ENCODE measurements at regions not wholly inside any gene's neighbourhood (a gene's known extent, or its start where the extent isn't known, plus 50 kb on each side); places are given as distances from the start of the nearest gene placed in this dataset.

DNA sequence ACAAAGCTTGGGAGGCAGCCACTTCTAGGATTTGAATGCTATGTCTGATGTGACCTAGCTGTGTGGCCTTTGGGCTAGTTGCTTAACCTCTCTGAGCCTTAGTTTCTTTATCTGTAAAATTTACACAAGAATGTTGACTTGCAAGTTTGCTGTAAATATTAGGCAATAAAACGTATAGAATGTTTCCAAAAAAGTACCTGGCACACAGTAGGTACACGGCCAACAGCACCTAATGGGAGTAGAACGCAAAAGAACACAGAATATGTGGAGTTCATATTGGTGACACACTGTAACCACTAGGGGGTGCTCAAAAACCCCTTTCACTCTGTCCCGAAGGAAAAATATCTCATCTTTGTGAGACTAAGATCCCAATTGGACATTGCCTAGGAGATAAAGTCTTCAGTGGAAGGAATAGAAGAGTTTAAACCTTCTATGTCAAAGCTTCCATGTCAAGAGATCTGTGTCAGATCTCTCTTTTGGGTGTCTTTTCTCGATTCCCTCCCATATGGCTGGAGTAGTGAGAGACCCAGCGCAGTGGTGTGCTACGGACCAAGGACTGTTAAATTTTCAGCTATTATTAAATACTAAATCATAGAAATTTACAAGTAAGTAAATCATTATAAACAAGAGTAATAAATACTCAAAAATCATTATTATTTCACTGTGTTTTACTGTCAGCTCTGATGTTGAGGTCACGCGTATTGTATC, 145.4 kb upstream of the RAD23B start:
- peak; percentile 19 to 49 for DNase-seq
- no peak for TF ChIP-seq GATA1 (IDR thresholded peaks at IDR 0.05; ENCODE audit: low read depth, low read length)
- no peak for TF ChIP-seq POLR2A (IDR thresholded peaks at IDR 0.05; ENCODE audit: low read length)

DNA sequence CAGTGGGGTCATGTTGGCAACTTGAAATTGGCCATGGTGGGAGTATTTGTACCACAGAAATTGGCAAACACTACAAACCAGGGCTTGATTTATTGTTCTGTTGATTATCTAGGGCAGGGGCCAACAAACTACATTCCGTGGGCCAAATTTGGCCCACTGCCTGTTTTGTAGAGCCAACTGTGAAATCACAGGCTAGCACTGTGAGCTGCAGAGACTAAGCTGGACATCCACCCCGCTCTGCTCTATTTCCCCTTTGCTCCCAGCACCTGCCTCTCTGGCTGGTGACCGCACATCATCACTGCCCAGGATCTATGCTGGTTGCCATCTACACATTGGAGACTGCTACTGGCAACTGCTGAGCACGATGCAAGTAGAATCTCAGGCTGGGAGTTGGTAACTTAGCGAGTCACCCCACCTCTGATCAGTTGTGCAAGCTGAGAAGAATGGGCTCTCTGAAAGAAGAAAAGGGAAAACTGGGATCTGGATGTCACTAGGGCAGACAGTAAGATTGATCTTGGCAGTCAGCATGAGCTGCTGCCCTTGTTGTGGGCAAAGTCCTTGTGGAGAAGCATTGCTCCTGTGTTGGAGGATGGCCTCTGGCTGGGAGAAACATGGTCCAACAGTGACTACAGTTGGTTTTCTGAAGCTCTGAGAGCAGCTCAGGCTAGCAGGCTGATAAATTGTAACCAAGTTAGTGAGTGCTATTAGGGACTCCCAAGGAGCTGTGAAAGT, 144.7 kb upstream of the RAD23B start:
- DNase-seq = no peak
- no peak for TF ChIP-seq GATA1 (IDR thresholded peaks at IDR 0.05; ENCODE audit: low read depth, low read length)
- no peak for TF ChIP-seq POLR2A (IDR thresholded peaks at IDR 0.05; ENCODE audit: low read length)

DNA sequence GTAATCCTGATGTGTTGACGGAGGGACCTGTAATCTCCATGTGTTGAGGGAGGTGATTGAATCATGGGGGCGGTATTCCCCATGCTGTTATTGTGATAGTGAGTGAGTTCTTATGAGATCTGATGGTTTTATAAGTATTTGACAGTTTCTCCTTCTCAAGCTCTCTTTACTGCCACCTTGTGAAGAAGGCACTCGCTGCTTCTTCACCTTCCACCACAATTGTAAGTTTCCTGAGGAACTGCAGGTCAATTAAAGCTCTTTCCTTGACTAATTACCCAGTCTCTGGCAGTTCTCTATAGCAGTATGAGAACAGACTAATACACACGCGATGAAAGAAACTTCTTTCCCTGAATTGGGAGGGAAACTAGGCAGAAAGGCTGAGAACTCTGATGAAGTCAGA, 141.1 kb upstream of the RAD23B start:
- TF ChIP-seq GATA1 (IDR thresholded peaks at IDR 0.05; ENCODE audit: low read depth, low read length) = no peak
- TF ChIP-seq POLR2A (IDR thresholded peaks at IDR 0.05; ENCODE audit: low read length) = no peak
- DNase-seq = no peak

DNA sequence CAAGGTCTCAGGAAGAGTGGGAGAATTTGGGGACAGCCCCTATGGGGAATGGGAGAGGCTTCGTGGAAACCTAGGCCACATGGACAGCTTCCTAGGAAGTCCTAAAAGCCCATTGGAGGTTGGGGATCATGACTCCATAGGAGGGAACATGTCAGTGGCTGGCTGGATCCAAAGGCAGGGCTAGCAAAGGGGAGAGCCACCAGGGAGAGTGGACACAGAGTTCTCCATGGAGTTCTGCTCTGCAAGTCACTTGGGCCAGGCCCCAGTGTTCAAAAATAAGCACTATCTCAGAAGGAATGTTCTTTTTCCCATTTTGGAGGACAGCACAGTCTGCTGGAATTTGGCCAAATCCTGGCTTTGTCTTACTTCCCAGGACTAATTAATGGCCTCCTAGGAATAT, 140.6 kb upstream of the RAD23B start:
- TF ChIP-seq POLR2A (IDR thresholded peaks at IDR 0.05; ENCODE audit: low read length) (no peak), GATA1 (IDR thresholded peaks at IDR 0.05; ENCODE audit: low read depth, low read length) (no peak)
- DNase-seq = no peak

DNA sequence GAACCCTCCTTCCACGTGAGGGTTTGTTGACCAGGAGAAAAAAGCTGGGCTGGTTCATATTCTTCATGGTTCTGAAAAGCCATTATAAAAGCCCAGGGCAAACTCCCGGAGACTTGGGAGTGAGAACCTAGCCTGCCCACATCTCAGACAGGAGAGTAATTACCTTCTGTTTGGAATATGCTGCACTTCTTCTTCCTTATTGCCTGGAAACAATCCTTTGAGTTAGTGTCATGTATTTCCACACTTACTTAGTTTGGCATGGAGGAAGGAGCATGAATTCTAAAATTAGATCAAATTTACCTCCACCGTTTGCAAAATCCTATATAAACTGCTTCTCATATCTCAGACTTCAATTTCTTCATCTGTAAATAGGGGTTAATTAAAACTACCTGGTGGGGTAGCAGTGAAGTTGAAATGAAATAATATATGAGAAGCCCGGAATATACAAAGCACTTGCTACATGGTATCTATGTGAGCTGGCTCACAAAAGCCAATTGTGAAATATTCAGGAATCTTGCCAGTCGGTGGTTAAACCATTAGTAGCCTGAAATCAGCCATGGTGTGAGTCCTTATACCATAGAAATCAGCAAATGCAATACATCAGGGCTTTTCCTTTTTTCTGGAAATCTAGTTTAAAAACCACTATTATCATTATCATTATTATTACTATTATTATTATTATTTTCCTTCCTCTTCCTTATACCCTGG, 140.0 kb upstream of the RAD23B start:
- DNase-seq = no peak
- TF ChIP-seq GATA1 (IDR thresholded peaks at IDR 0.05; ENCODE audit: low read depth, low read length) (no peak), POLR2A (IDR thresholded peaks at IDR 0.05; ENCODE audit: low read length) (no peak)

DNA sequence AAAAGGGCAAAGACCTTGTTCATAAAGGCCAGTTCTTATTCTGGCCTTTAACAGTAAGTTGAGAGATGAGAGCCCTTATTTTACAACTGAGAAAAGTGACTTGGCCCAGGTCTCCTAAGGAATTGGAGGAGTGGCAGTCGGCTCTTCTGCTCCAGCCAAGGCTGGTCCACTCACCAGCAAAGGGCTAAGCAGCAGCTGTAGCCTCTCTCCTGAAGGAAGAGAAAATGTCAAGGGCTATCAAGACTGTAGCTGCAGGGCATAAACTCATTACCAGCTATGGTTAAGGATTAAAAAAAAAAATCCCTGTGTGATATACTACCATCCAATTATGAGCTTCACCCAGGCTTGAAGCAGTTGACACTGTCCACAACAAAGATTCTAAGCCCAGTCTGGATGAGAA, 138.6 kb upstream of the RAD23B start:
- no peak for DNase-seq
- no peak for TF ChIP-seq POLR2A (IDR thresholded peaks at IDR 0.05; ENCODE audit: low read length)
- TF ChIP-seq GATA1 (IDR thresholded peaks at IDR 0.05; ENCODE audit: low read depth, low read length) = no peak

DNA sequence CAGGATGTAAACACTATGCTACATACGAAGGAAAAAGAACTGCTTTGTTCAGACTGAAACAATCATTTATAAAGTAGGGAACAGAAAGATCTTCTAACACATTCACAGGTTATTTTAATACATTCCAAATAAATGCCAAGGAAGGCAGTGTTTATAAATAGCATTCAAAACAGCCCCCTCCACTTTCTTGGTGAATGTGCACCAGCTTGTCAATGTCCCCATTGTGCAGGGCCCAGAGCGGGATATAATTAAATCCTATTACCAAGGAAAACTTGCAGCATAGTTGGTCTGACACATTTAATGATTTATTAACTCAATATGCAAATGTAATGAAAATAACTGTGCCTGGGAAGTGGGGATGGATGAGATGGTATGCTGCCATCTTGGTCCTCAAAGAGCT, 135.9 kb upstream of the RAD23B start:
- no peak for DNase-seq
- TF ChIP-seq POLR2A (IDR thresholded peaks at IDR 0.05; ENCODE audit: low read length) (no peak), GATA1 (IDR thresholded peaks at IDR 0.05; ENCODE audit: low read depth, low read length) (no peak)

DNA sequence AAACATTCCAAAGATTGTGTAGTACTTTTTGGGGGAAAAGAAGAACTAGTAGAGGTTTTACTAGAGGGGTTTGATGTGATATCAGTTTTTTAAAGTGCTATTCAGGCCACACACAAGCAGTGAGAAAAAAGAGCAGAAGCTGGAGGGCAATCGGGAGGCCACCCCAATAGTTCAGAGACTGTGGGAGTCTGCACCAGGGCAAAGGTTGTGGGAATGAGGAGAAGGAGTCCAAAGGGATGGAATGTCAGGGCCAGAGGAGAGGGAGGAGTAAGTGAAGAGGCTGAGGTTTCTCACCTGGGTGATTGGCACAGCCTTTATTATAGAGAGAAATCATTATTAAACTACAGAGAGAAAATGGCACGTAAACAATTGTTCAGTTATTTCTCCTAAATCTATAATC, 134.9 kb upstream of the RAD23B start:
- TF ChIP-seq POLR2A (IDR thresholded peaks at IDR 0.05; ENCODE audit: low read length) (no peak), GATA1 (IDR thresholded peaks at IDR 0.05; ENCODE audit: low read depth, low read length) (no peak)
- DNase-seq = no peak

DNA sequence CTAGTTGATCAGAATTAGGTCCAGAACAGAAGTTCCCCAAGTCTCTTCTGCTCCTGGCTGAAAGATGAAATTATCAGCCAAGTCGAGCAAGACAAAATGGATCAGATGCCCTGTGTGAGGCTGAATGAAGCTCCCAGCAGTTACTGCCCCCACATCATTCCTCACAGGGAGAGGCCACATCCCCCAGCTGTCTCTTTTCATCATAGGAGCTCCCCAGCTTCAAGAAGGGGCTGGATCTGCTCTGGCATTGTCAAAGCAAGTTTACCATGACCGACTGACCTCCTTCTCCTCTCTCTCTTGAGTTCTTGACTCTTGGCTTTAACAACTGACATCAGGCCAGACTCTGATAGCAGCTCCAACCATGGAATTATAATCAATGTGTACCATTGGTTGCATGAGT, 133.3 kb upstream of the RAD23B start:
- DNase-seq = no peak
- TF ChIP-seq POLR2A (IDR thresholded peaks at IDR 0.05; ENCODE audit: low read length) (no peak), GATA1 (IDR thresholded peaks at IDR 0.05; ENCODE audit: low read depth, low read length) (no peak)

DNA sequence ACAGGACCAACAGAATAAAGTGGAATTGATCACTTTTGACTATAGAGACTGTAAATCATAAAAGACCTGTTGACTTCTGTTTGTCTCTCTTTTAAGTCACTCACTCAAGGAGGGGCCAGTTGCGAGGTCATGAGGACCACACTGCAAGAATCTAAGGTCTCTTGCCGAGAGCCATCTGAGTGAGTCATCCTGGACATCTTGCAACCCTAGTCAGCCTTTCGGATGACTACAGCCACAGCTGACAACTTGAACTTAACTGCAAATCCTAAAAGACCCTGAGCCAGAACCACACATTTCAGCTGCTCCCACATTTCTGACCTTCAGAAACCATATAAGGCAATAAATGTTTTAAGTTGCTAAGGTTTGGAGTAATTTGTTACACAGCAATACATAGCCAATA, 129.7 kb upstream of the RAD23B start:
- TF ChIP-seq POLR2A (IDR thresholded peaks at IDR 0.05; ENCODE audit: low read length) (no peak), GATA1 (IDR thresholded peaks at IDR 0.05; ENCODE audit: low read depth, low read length) (no peak)
- DNase-seq = no peak

DNA sequence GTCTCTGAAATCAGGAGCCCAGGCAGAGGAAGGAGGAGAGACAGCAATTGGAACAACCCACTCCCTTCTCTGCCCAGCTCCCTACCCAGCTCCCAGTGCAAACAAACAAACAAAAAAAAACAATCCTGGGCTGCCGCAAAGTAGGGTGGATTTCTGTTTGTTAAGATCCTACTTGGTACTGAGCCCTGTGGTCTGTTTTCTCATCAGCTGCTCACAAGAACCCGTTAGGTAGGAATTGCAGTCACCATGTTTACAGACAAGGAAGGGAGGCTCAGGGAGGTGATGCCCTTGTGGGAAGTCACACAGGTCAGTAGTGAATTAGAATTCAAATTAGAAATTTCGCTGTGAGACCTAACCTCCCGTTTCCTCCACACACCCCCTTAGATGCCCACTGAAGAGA, 128.8 kb upstream of the RAD23B start:
- TF ChIP-seq POLR2A (IDR thresholded peaks at IDR 0.05; ENCODE audit: low read length) (no peak), GATA1 (IDR thresholded peaks at IDR 0.05; ENCODE audit: low read depth, low read length) (no peak)
- DNase-seq = no peak

DNA sequence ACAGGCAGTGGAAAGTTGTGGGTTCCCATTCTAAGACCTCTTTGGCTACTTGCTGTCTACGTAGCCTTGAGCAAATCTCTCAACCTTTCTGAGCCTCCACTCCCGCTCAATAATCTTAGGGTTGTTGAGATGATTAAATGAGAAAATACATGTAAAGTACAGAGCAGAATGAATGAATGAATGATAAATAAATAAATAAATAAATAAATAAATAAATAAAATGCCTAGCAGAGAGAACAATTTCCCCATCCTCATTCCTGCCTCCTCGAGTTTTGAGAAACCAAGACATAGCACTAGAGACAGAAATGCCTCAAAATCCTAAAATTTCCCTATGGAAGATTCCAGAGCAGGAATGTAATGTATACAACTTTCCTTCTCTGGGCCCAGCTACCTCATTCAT, 128.3 kb upstream of the RAD23B start:
- DNase-seq = no peak
- TF ChIP-seq POLR2A (IDR thresholded peaks at IDR 0.05; ENCODE audit: low read length) (no peak), GATA1 (IDR thresholded peaks at IDR 0.05; ENCODE audit: low read depth, low read length) (no peak)

DNA sequence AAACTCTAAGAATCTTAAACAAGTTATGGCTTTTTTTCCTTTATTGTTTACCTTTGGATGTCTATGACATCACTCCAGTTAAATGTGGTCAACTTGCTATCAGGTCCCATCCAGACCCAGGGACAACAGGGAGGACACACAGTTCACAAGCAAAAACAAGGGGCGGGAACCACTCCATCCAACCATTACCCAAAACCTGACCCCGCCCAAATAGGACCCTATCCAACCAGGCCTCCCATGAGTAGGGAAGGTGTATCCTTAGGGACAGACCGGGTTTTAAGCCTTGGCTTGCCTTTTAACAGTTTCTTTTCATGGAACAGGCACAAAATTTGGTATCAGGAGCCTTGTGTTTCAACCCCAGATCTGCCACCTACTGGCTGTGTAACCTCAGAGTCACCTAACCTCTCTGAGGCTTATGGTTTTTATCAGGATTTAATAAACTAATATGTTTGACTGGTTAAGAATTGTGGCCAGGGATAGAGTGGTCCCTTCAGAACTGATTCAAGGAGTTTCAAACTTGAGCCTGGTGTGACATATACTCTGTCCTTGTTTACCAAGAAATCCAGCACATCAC, 127.7 kb upstream of the RAD23B start:
- DNase-seq = no peak
- TF ChIP-seq GATA1 (IDR thresholded peaks at IDR 0.05; ENCODE audit: low read depth, low read length) = no peak
- no peak for TF ChIP-seq POLR2A (IDR thresholded peaks at IDR 0.05; ENCODE audit: low read length)

DNA sequence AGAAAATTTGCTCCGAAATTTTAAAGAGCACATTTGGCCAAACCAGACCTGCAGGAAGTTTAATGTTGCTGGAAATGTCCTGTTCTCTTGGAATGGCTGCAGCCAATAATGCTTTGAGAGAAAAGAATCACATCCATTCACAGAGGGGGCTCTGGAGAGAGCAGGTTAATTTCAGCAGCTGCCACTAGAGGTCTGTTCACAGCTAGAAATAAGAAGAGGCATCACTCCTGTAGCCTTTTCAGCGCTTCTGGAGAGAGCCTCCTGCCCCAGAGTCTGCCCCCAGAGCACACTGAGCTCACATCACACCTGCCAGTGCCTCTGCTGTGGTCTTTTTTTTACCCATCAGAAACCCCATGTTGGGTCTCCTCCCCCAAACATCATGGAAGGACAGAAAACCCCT, 124.8 kb upstream of the RAD23B start:
- peak in 1 of 2 experiments; percentile 1 for DNase-seq
- TF ChIP-seq POLR2A (IDR thresholded peaks at IDR 0.05; ENCODE audit: low read length) = no peak
- no peak for TF ChIP-seq GATA1 (IDR thresholded peaks at IDR 0.05; ENCODE audit: low read depth, low read length)
